GM23248 (cell line): ENCODE measurements at regions not wholly inside any gene's neighbourhood (a gene's known extent, or its start where the extent isn't known, plus 50 kb on each side); places are given as distances from the start of the nearest gene placed in this dataset.

Experiments
- DNase-seq: peaks from one replicate; pipeline ENCODE4 v3.0.0-alpha.2; 2015
- H2AFZ ChIP-seq: fragments of 200-600 bp; sonication (generic); 2 replicates; pipeline ENCODE4 v1.6.1; 2016; ENCODE audit warnings: antibody characterized with exemption
- H3F3A ChIP-seq: fragments of 200-600 bp; sonication (generic); 2 replicates; pipeline ENCODE4 v1.6.1; 2016; ENCODE audit warnings: mild to moderate bottlenecking, antibody characterized with exemption, mixed run types; ENCODE audit not compliant: insufficient read depth
- H3K27ac ChIP-seq: fragments of 200-600 bp; sonication (generic); 2 replicates; pipeline ENCODE4 v1.5.1; 2016; ENCODE audit warnings: mild to moderate bottlenecking
- H3K27me3 ChIP-seq: fragments of 200-600 bp; sonication (generic); replicated peaks from 2 replicates; pipeline ENCODE4 v1.6.1; 2016; ENCODE audit warnings: mild to moderate bottlenecking; ENCODE audit not compliant: insufficient read depth
- H3K36me3 ChIP-seq: fragments of 200-600 bp; sonication (generic); 2 replicates; pipeline ENCODE4 v1.6.1; 2016; ENCODE audit warnings: low read depth, mild to moderate bottlenecking
- H3K4me1 ChIP-seq: fragments of 200-600 bp; sonication (generic); 2 replicates; pipeline ENCODE4 v1.6.1; 2016; ENCODE audit warnings: mild to moderate bottlenecking; ENCODE audit not compliant: insufficient read depth
- H3K4me2 ChIP-seq: fragments of 200-600 bp; sonication (generic); one replicate; pipeline ENCODE4 v1.6.1; 2016; ENCODE audit warnings: mild to moderate bottlenecking; ENCODE audit not compliant: unreplicated experiment
- H3K4me3 ChIP-seq: fragments of 200-600 bp; sonication (generic); 2 replicates; pipeline ENCODE4 v1.5.1; 2016; ENCODE audit warnings: mild to moderate bottlenecking
- H3K79me2 ChIP-seq: fragments of 200-600 bp; sonication (generic); 2 replicates; pipeline ENCODE4 v1.6.1; 2016; ENCODE audit warnings: mild to moderate bottlenecking; ENCODE audit not compliant: insufficient read depth
- H3K9ac ChIP-seq: fragments of 200-600 bp; sonication (generic); 2 replicates; pipeline ENCODE4 v1.6.1; 2016; ENCODE audit warnings: mild to moderate bottlenecking
- H3K9me2 ChIP-seq: fragments of 200-600 bp; sonication (generic); 2 replicates; pipeline ENCODE4 v1.6.1; 2016; ENCODE audit warnings: mixed run types, mild to moderate bottlenecking, moderate library complexity; ENCODE audit not compliant: insufficient read depth
- H3K9me3 ChIP-seq: fragments of 200-600 bp; sonication (generic); one replicate; pipeline ENCODE4 v1.6.1; 2017; ENCODE audit warnings: low read depth
- H4K20me1 ChIP-seq: fragments of 200-600 bp; sonication (generic); 2 replicates; pipeline ENCODE4 v1.6.0; 2016; ENCODE audit not compliant: insufficient read depth
- EZH2 ChIP-seq: fragments of 200-600 bp; sonication (generic); IDR thresholded peaks from 2 replicates; pipeline ENCODE4 v1.6.1; 2018; ENCODE audit warnings: antibody characterized with exemption, mild to moderate bottlenecking; ENCODE audit not compliant: insufficient read depth, poor library complexity, severe bottlenecking
- EZH2phosphoT487 ChIP-seq: fragments of 200-600 bp; sonication (generic); IDR thresholded peaks from 2 replicates; pipeline ENCODE4 v1.6.1; 2018; ENCODE audit warnings: antibody characterized with exemption, moderate library complexity, mild to moderate bottlenecking, low read depth; ENCODE audit not compliant: insufficient read depth
- WGBS, 2 experiments: methylation state at CpG; one replicate each; pipeline ENCODE4 v1.1.6; 2015 to 2017; ENCODE audit warnings: low lambda C conversion rate in 2 of 2, low coverage in 1 of 2; ENCODE audit errors: missing lambda C conversion rate in 2 of 2; 5-methylcytosine and 5-hydroxymethylcytosine counted together
- in situ Hi-C: fragments of 300-500 bp; cut with MboI; formaldehyde crosslinking; loops from 2 replicates; pipeline ENCODE4 v1.15.0; 2020

- H3K4me2 ChIP-seq, result no peak overlapping the region
- in situ Hi-C loops, result no loop called here
- H3F3A ChIP-seq, result no peaks in the 10 kb centered on the region
Observed at GRCh38 chr5:148765061-148765460, 61.4 kb upstream of the ADRB2 start.

GRCh38 chr5:148768806-148769415, 57.5 kb upstream of the ADRB2 start:
- Histone ChIP-seq H3K9me2 (no peaks in the 10 kb centered on the region), H3K4me3 (no peak overlapping the region), H3K4me2 (no peak overlapping the region), H2AFZ (no peak overlapping the region), H3K9me3 (no peaks in the 10 kb centered on the region), H3K9ac (no peak overlapping the region), H3K4me1 (no peaks in the 10 kb centered on the region), H4K20me1 (no peaks in the 10 kb centered on the region), H3K27me3 (peaks cover 6% of the 10 kb centered on the region; the same call in 1 of the 2 replicates), H3F3A (no peaks in the 10 kb centered on the region), H3K27ac (no peak overlapping the region), H3K79me2 (no peaks in the 10 kb centered on the region), H3K36me3 (no peaks in the 10 kb centered on the region)
- TF ChIP-seq EZH2 (no peak), EZH2phosphoT487 (no peak)
- in situ Hi-C loops, result no loop called here
- WGBS, 2 experiments, result 52 to 60% methylated on average over 5 of the region's 5 CpGs
- no peak for DNase-seq

More at GRCh38 chr5:148765061-148765460, 61.4 kb upstream of the ADRB2 start:
- Histone ChIP-seq H3K27me3 (peaks cover 13% of the 10 kb centered on the region; the same call in 1 of the 2 replicates), H3K9ac (no peak overlapping the region), H3K27ac (no peak overlapping the region), H3K36me3 (no peaks in the 10 kb centered on the region), H3K9me3 (no peaks in the 10 kb centered on the region), H3K9me2 (no peaks in the 10 kb centered on the region), H2AFZ (no peak overlapping the region), H3K79me2 (no peaks in the 10 kb centered on the region), H4K20me1 (no peaks in the 10 kb centered on the region), H3K4me3 (no peak overlapping the region), H3K4me1 (no peaks in the 10 kb centered on the region)
- TF ChIP-seq EZH2, result no peak
- no peak for DNase-seq
- 31 to 58% methylated on average over 1 of the region's 1 CpG for WGBS, 2 experiments

- Histone ChIP-seq H3F3A (no peaks in the 10 kb centered on the region), H3K4me3 (no peak overlapping the region), H3K9me2 (no peaks in the 10 kb centered on the region), H3K79me2 (no peaks in the 10 kb centered on the region), H3K27me3 (peaks cover 6% of the 10 kb centered on the region; the same call in 1 of the 2 replicates), H3K4me1 (no peaks in the 10 kb centered on the region), H3K27ac (no peak overlapping the region), H3K9me3 (no peaks in the 10 kb centered on the region), H3K36me3 (no peaks in the 10 kb centered on the region), H3K4me2 (no peak overlapping the region), H3K9ac (no peak overlapping the region), H2AFZ (no peak overlapping the region), H4K20me1 (no peaks in the 10 kb centered on the region)
- in situ Hi-C loops, result no loop called here
- TF ChIP-seq EZH2 (no peak), EZH2phosphoT487 (no peak)
- 67 to 69% methylated on average over 3 of the region's 3 CpGs for WGBS, 2 experiments
- DNase-seq, result no peak
Observed at GRCh38 chr5:148769941-148770340, 56.5 kb upstream of the ADRB2 start.

- in situ Hi-C loops, result no loop called here
- 53 to 55% methylated on average over 1 of the region's 1 CpG for WGBS, 2 experiments
- TF ChIP-seq EZH2phosphoT487 (no peak), EZH2 (no peak)
Observed at GRCh38 chr5:148774313-148774712, 52.1 kb upstream of the ADRB2 start.

GRCh38 chr5:148776261-148776660, 50.1 kb upstream of the ADRB2 start:
- no peaks in the 10 kb centered on the region for H3K9me2 ChIP-seq
- in situ Hi-C loops, result no loop called here
- H2AFZ ChIP-seq, result no peak overlapping the region
- no peaks in the 10 kb centered on the region for H3K79me2 ChIP-seq
- no peak overlapping the region for H3K27ac ChIP-seq
- H3K36me3 ChIP-seq, result no peaks in the 10 kb centered on the region
- no peak overlapping the region for H3K4me3 ChIP-seq
- H3K9me3 ChIP-seq, result no peaks in the 10 kb centered on the region
- H3K9ac ChIP-seq, result no peak overlapping the region
- no peaks in the 10 kb centered on the region for H3F3A ChIP-seq
- TF ChIP-seq EZH2phosphoT487 (no peak), EZH2 (no peak)
- H3K4me1 ChIP-seq, result peaks cover 11% of the 10 kb centered on the region
- no peaks in the 10 kb centered on the region for H4K20me1 ChIP-seq
- no peak overlapping the region for H3K4me2 ChIP-seq
- no peaks in the 10 kb centered on the region for H3K27me3 ChIP-seq
- no peak for DNase-seq

More at GRCh38 chr5:148774313-148774712, 52.1 kb upstream of the ADRB2 start:
- peaks cover 11% of the 10 kb centered on the region for H3K4me1 ChIP-seq
- no peaks in the 10 kb centered on the region for H4K20me1 ChIP-seq
- no peak overlapping the region for H3K9ac ChIP-seq
- no peaks in the 10 kb centered on the region for H3K36me3 ChIP-seq
- no peak overlapping the region for H2AFZ ChIP-seq
- H3K27me3 ChIP-seq, result peaks cover 6% of the 10 kb centered on the region; the same call in 1 of the 2 replicates
- no peak overlapping the region for H3K27ac ChIP-seq
- H3K79me2 ChIP-seq, result no peaks in the 10 kb centered on the region
- H3F3A ChIP-seq, result no peaks in the 10 kb centered on the region
- no peak for DNase-seq
- no peaks in the 10 kb centered on the region for H3K9me3 ChIP-seq
- H3K4me3 ChIP-seq, result no peak overlapping the region
- H3K9me2 ChIP-seq, result no peaks in the 10 kb centered on the region
- H3K4me2 ChIP-seq, result no peak overlapping the region
